H1 (cell line): ENCODE measurements at regions not wholly inside any gene's neighbourhood (a gene's known extent, or its start where the extent isn't known, plus 50 kb on each side); places are given as distances from the start of the nearest gene placed in this dataset.

ENCODE experiments used
- CTCF ChIP-seq, 3 experiments: IDR thresholded peaks; 1 replicate in 2 of 3; 2 replicates in 1 of 3; pipeline versions ENCODE4 v1.5.1 to v1.6.1; 2011; ENCODE audit warnings: low read length in 3 of 3, mild to moderate bottlenecking in 3 of 3, inconsistent platforms in 2 of 3, low read depth in 1 of 3, moderate library complexity in 1 of 3; ENCODE audit not compliant: insufficient read depth in 1 of 3; ENCODE audit errors: control extremely low read depth in 1 of 3
- EZH2 ChIP-seq: fragments of 200-600 bp; sonication (generic); IDR thresholded peaks from 2 replicates; pipeline ENCODE4 v1.7.1; 2012; ENCODE audit warnings: low read depth, mild to moderate bottlenecking, moderate library complexity, low read length, inconsistent platforms; ENCODE audit not compliant: severe bottlenecking
- MAX ChIP-seq: IDR thresholded peaks from 2 replicates; pipeline ENCODE4 v1.6.1; 2012; ENCODE audit warnings: inconsistent platforms

GRCh38 chr11:93033093-93033492 lies 63.6 kb downstream of the MTNR1B start:
- no peak for TF ChIP-seq CTCF (IDR thresholded peaks at IDR 0.05; ENCODE audit: control extremely low read depth in 1 of 3, insufficient read depth in 1 of 3, low read depth in 1 of 3, low read length in 3 of 3)
- no peak for TF ChIP-seq EZH2
- TF ChIP-seq MAX, result no peak
